HG02759 (cell line): ENCODE measurements at regions not wholly inside any gene's neighbourhood (a gene's known extent, or its start where the extent isn't known, plus 50 kb on each side); places are given as distances from the start of the nearest gene placed in this dataset.
A peak's percentile ranks its signal among the peaks of the same experiment; 100 is the strongest.

Source experiments
- ATAC-seq: cut with Tn5 transposase; IDR thresholded peaks from one replicate; pipeline ENCODE4 v1.9.1; 2021; ENCODE audit warnings: mild to moderate bottlenecking, moderate library complexity; ENCODE audit not compliant: unreplicated experiment

- ATAC-seq = no peak
These were observed 362.3 kb upstream of the MTPN start for GRCh38 chr7:136339464-136339863.

GRCh38 chr7:136336932-136337331, 359.8 kb upstream of the MTPN start:
- no peak for ATAC-seq

- no peak for ATAC-seq
These were observed 356.5 kb upstream of the MTPN start for GRCh38 chr7:136333636-136334035.

GRCh38 chr7:136326045-136326609, 349.0 kb upstream of the MTPN start:
- no peak for ATAC-seq

GRCh38 chr7:136325578-136325977, 348.4 kb upstream of the MTPN start:
- ATAC-seq = no peak

- no peak for ATAC-seq
These were observed 347.9 kb upstream of the MTPN start for GRCh38 chr7:136325027-136325426.

GRCh38 chr7:136324073-136324704, 347.0 kb upstream of the MTPN start:
- no peak for ATAC-seq

GRCh38 chr7:136312592-136312991, 335.4 kb upstream of the MTPN start:
- peak; percentile 60 for ATAC-seq

GRCh38 chr7:136309407-136309806, 332.2 kb upstream of the MTPN start:
- no peak for ATAC-seq

GRCh38 chr7:136308230-136308629, 331.1 kb upstream of the MTPN start:
- no peak for ATAC-seq

- no peak for ATAC-seq
These were observed 326.0 kb upstream of the MTPN start for GRCh38 chr7:136303162-136303561.

GRCh38 chr7:136302049-136302448, 324.9 kb upstream of the MTPN start:
- no peak for ATAC-seq

- ATAC-seq = no peak
These were observed 317.8 kb upstream of the MTPN start for GRCh38 chr7:136294977-136295376.

- ATAC-seq = no peak
These were observed 316.8 kb upstream of the MTPN start for GRCh38 chr7:136293841-136294391.

- peak; percentile 89 for ATAC-seq
These were observed 316.1 kb upstream of the MTPN start for GRCh38 chr7:136293272-136293671.

- ATAC-seq = no peak
These were observed 315.2 kb upstream of the MTPN start for GRCh38 chr7:136292365-136292764.

GRCh38 chr7:136290351-136290750, 313.2 kb upstream of the MTPN start:
- ATAC-seq = no peak

- ATAC-seq = no peak
These were observed 300.9 kb upstream of the MTPN start for GRCh38 chr7:136278057-136278456.

GRCh38 chr7:136275794-136276193, 298.6 kb upstream of the MTPN start:
- ATAC-seq = no peak

GRCh38 chr7:136274636-136275345, 297.6 kb upstream of the MTPN start:
- ATAC-seq = no peak

GRCh38 chr7:136272934-136273333, 295.8 kb upstream of the MTPN start:
- ATAC-seq = no peak

- no peak for ATAC-seq
These were observed 290.7 kb upstream of the MTPN start for GRCh38 chr7:136267822-136268221.
